ENCODE measurements at regions not wholly inside any gene's neighbourhood (a gene's known extent, or its start where the extent isn't known, plus 50 kb on each side); places are given as distances from the start of the nearest gene placed in this dataset.

DNA sequence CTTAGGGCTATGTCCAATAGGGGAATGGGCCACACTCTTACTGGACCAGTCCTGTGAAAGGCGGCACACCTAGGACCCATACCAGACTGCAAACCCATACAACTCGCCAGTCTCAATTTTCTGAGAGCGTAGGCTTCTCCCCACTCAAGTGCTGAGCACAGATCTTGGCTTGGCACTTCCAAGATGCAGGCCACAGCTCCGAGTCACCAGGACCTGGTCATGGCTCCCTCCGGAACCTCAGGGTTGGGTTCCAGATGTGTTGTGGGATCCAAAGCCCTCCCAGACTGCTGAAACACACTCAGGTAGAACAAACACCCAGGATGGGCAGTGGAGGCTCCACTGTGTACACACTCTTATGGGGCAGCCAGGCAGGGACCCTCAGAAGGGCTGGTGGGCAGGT, 103.3 kb downstream of the TMEM144 start:
- Histone ChIP-seq H3F3A (ENCODE audit: low read depth) (no peaks in the 10 kb centered on the region), H3K4me2 (ENCODE audit: low read depth, low read length, poor library complexity, severe bottlenecking) (no peak overlapping the region), H3K4me1 (ENCODE audit: insufficient read depth, low read length, poor library complexity, severe bottlenecking) (no peaks in the 10 kb centered on the region), H3K36me3 (ENCODE audit: insufficient read depth, low read length) (no peaks in the 10 kb centered on the region), H3K4me3 (ENCODE audit: low read length, poor library complexity, severe bottlenecking) (no peak overlapping the region), H4K20me1 (ENCODE audit: insufficient read depth, low read length, poor library complexity, severe bottlenecking) (no peaks in the 10 kb centered on the region), H3K27me3 (ENCODE audit: insufficient read depth, low read length, poor library complexity, severe bottlenecking) (no peaks in the 10 kb centered on the region), H3K9ac (ENCODE audit: low read depth, low read length, poor library complexity, severe bottlenecking) (no peak overlapping the region), H3K9me2 (replicated peaks; ENCODE audit: low read depth, low read length) (no peaks in the 10 kb centered on the region), H3K79me2 (ENCODE audit: insufficient read depth, low read length) (no peaks in the 10 kb centered on the region), H2AFZ (ENCODE audit: low read length) (no peak overlapping the region), H3K9me3 (ENCODE audit: insufficient read depth, low read depth, low read length) (no peaks in the 10 kb centered on the region)
- TF ChIP-seq, protein P1, sequence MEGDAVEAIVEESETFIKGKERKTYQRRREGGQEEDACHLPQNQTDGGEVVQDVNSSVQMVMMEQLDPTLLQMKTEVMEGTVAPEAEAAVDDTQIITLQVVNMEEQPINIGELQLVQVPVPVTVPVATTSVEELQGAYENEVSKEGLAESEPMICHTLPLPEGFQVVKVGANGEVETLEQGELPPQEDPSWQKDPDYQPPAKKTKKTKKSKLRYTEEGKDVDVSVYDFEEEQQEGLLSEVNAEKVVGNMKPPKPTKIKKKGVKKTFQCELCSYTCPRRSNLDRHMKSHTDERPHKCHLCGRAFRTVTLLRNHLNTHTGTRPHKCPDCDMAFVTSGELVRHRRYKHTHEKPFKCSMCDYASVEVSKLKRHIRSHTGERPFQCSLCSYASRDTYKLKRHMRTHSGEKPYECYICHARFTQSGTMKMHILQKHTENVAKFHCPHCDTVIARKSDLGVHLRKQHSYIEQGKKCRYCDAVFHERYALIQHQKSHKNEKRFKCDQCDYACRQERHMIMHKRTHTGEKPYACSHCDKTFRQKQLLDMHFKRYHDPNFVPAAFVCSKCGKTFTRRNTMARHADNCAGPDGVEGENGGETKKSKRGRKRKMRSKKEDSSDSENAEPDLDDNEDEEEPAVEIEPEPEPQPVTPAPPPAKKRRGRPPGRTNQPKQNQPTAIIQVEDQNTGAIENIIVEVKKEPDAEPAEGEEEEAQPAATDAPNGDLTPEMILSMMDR (conservative IDR thresholded peaks at IDR 0.05; ENCODE audit: low read length), result no peak
- TF ChIP-seq EZH2phosphoT487 (IDR thresholded peaks at IDR 0.05; ENCODE audit: borderline replicate concordance), result no peak

DNA sequence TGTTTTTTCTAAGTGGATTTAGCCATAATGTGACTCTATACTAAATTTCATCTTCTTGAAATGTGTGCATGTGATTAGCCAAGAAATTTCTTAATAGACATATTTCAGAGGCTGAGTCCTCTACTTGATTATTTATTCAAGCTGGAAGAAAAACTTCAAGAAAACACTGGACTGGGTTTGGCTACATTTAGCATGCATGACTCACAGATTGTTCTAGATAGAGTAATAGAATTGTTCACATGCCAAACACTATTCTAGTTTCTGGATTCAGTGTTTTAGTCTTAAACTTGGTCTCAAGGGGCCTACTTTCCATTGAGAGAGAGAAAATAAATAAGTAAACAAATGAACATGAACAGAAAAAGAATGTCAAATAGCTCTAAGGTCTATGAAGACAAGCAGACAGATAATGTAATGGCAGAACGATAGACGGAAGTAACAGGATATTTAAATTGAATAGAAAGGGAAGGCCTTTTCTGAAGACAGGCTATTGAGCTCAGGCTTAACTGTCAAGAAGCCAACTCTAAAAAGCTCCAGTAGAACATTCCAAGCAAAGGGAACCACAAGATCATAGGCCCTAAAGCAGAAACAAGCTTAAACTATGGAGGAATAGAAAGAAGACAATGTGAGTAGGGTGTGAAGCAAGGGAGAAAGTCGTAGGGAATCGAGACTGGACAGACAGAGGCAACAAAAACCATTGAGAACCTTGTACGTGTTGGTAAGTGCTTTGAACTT, 104.6 kb downstream of the TMEM144 start:
- no peaks in the 10 kb centered on the region for H3K79me2 ChIP-seq (ENCODE audit: insufficient read depth, low read length)
- H3K36me3 ChIP-seq (ENCODE audit: insufficient read depth, low read length), result no peaks in the 10 kb centered on the region
- no peaks in the 10 kb centered on the region for H3K9me3 ChIP-seq (ENCODE audit: insufficient read depth, low read depth, low read length)
- H2AFZ ChIP-seq (ENCODE audit: low read length), result no peak overlapping the region
- H3K27me3 ChIP-seq (ENCODE audit: insufficient read depth, low read length, poor library complexity, severe bottlenecking), result no peaks in the 10 kb centered on the region
- no peaks in the 10 kb centered on the region for H3K4me1 ChIP-seq (ENCODE audit: insufficient read depth, low read length, poor library complexity, severe bottlenecking)
- no peaks in the 10 kb centered on the region for H4K20me1 ChIP-seq (ENCODE audit: insufficient read depth, low read length, poor library complexity, severe bottlenecking)
- no peaks in the 10 kb centered on the region for H3F3A ChIP-seq (ENCODE audit: low read depth)
- TF ChIP-seq, protein P1 (conservative IDR thresholded peaks at IDR 0.05; ENCODE audit: low read length), result no peak
- TF ChIP-seq EZH2phosphoT487 (IDR thresholded peaks at IDR 0.05; ENCODE audit: borderline replicate concordance), result no peak
- no peak overlapping the region for H3K4me3 ChIP-seq (ENCODE audit: low read length, poor library complexity, severe bottlenecking)
- H3K4me2 ChIP-seq (ENCODE audit: low read depth, low read length, poor library complexity, severe bottlenecking), result no peak overlapping the region
- H3K9ac ChIP-seq (ENCODE audit: low read depth, low read length, poor library complexity, severe bottlenecking), result no peak overlapping the region
- no peaks in the 10 kb centered on the region for H3K9me2 ChIP-seq (replicated peaks; ENCODE audit: low read depth, low read length)

GRCh38 chr4:158315706-158316105, 105.4 kb downstream of the TMEM144 start:
- TF ChIP-seq, protein P1 (conservative IDR thresholded peaks at IDR 0.05; ENCODE audit: low read length), result no peak
- TF ChIP-seq EZH2phosphoT487 (IDR thresholded peaks at IDR 0.05; ENCODE audit: borderline replicate concordance), result no peak
- no peaks in the 10 kb centered on the region for H3K4me1 ChIP-seq (ENCODE audit: insufficient read depth, low read length, poor library complexity, severe bottlenecking)
- H2AFZ ChIP-seq (ENCODE audit: low read length), result no peak overlapping the region
- no peaks in the 10 kb centered on the region for H3K79me2 ChIP-seq (ENCODE audit: insufficient read depth, low read length)
- no peaks in the 10 kb centered on the region for H3K9me2 ChIP-seq (replicated peaks; ENCODE audit: low read depth, low read length)
- H3F3A ChIP-seq (ENCODE audit: low read depth), result no peaks in the 10 kb centered on the region
- no peaks in the 10 kb centered on the region for H3K27me3 ChIP-seq (ENCODE audit: insufficient read depth, low read length, poor library complexity, severe bottlenecking)
- no peak overlapping the region for H3K4me3 ChIP-seq (ENCODE audit: low read length, poor library complexity, severe bottlenecking)
- H3K9ac ChIP-seq (ENCODE audit: low read depth, low read length, poor library complexity, severe bottlenecking), result no peak overlapping the region
- H3K36me3 ChIP-seq (ENCODE audit: insufficient read depth, low read length), result no peaks in the 10 kb centered on the region
- H4K20me1 ChIP-seq (ENCODE audit: insufficient read depth, low read length, poor library complexity, severe bottlenecking), result no peaks in the 10 kb centered on the region
- H3K4me2 ChIP-seq (ENCODE audit: low read depth, low read length, poor library complexity, severe bottlenecking), result no peak overlapping the region
- H3K9me3 ChIP-seq (ENCODE audit: insufficient read depth, low read depth, low read length), result no peaks in the 10 kb centered on the region

Data from Loucy (cell line).